H1 (cell line): ENCODE measurements at regions not wholly inside any gene's neighbourhood (a gene's known extent, or its start where the extent isn't known, plus 50 kb on each side); places are given as distances from the start of the nearest gene placed in this dataset.

Experiments
- KDM4A ChIP-seq: IDR thresholded peaks from one replicate; pipeline ENCODE4 v1.7.1; 2012; ENCODE audit warnings: low read depth, mild to moderate bottlenecking, moderate library complexity, low read length, inconsistent platforms; ENCODE audit not compliant: severe bottlenecking
- TF ChIP-seq, protein P1 (sequence below), 3 experiments: IDR thresholded peaks; 1 replicate in 2 of 3; 2 replicates in 1 of 3; pipeline versions ENCODE4 v1.5.1 to v1.6.1; 2011; ENCODE audit warnings: low read length in 3 of 3, mild to moderate bottlenecking in 3 of 3, inconsistent platforms in 2 of 3, low read depth in 1 of 3, moderate library complexity in 1 of 3; ENCODE audit not compliant: insufficient read depth in 1 of 3; ENCODE audit errors: control extremely low read depth in 1 of 3

DNA sequence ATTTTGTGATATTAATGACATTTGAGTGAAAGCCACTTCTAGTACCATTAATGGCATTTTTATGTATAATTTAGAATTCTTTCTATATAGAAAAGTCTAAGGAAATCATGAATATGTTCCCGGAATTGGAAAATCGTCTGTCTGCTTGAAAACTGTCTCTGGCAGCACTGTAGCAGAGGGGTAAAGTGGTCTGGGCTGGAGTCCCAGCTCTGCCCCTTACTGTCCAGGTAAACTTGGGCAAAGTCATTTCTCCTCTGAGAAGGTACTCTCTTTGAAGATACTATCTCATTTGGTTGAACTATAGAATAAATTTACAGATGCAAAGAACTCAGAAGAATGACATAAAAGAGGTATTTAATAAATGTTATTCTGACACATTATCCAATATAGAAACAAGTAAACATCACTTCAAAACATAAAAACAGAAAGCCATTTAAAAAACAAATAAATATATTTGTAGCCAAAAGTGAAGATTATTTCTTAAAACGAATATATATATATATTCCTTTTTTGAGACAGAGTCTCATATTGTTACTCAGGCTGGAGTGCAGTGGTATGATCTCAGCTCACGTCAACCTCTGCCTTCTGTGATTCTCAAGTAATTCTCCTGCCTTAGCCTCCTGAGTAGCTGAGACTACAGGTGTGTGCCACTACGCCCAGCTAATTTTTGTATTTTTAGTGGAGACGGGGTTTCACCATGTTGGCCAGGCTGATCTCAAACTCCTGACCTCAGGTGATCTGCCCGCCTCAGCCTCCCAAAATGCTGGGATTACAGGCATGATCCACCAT lies 149.8 kb upstream of the ITGA4 start (continued):
- TF ChIP-seq, protein P1, sequence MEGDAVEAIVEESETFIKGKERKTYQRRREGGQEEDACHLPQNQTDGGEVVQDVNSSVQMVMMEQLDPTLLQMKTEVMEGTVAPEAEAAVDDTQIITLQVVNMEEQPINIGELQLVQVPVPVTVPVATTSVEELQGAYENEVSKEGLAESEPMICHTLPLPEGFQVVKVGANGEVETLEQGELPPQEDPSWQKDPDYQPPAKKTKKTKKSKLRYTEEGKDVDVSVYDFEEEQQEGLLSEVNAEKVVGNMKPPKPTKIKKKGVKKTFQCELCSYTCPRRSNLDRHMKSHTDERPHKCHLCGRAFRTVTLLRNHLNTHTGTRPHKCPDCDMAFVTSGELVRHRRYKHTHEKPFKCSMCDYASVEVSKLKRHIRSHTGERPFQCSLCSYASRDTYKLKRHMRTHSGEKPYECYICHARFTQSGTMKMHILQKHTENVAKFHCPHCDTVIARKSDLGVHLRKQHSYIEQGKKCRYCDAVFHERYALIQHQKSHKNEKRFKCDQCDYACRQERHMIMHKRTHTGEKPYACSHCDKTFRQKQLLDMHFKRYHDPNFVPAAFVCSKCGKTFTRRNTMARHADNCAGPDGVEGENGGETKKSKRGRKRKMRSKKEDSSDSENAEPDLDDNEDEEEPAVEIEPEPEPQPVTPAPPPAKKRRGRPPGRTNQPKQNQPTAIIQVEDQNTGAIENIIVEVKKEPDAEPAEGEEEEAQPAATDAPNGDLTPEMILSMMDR (IDR thresholded peaks at IDR 0.05; ENCODE audit: control extremely low read depth in 1 of 3, insufficient read depth in 1 of 3, low read depth in 1 of 3, low read length in 3 of 3) = no peak
- no peak for TF ChIP-seq KDM4A
